ENCODE measurements at regions not wholly inside any gene's neighbourhood (a gene's known extent, or its start where the extent isn't known, plus 50 kb on each side); places are given as distances from the start of the nearest gene placed in this dataset.

DNA sequence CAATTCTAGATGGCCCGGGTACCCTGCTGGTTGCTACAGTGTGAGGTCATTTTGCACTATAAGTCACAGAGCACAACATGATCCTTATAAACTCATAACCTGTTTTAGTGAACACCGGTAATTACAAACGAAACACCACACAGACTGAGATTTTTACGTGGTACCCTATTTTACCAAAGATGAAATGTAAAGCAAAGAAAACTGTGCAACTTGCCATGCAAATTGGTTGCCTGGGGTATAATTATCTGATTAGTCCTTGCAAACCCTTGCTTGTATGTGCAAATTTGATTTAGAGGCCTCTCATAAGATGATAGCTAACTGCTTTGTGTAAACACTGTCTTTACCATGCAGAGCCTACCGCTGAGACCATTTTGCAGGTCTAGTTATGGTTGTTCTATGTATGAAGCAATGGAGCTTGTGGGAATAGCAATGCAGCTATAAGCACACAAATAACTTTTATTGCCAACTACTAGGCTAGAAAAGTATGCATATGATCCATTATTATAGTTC is 372.1 kb upstream of the FAR2 start:
- no peaks in the 10 kb centered on the region for H3K79me2 ChIP-seq (ENCODE audit: insufficient read depth, low read length)
- Mint-ChIP-seq H3K9me3 (no peaks in the 10 kb centered on the region; a peak in 1 of 5 replicates), H3K4me3 (no peak overlapping the region), H3K4me1 (peaks cover 10 to 12% of the 10 kb centered on the region in 2 experiments), H3K27ac (no peak overlapping the region), H3K27me3 (ENCODE audit: low read depth) (no peaks in the 10 kb centered on the region), H3K36me3 (ENCODE audit: insufficient read depth in 1 of 3, low read depth in 3 of 3) (no peaks in the 10 kb centered on the region)
- H3K4me1 ChIP-seq (ENCODE audit: insufficient read depth, low read length), result no peaks in the 10 kb centered on the region
- no CpG with 5 or more reads among the region's 5 CpGs for WGBS (ENCODE audit: extremely low coverage, insufficient read length, low lambda C conversion rate)
- H3T11ph ChIP-seq (ENCODE audit: low read length), result no peak overlapping the region
- no peak overlapping the region for H2BK5ac ChIP-seq (ENCODE audit: insufficient read length, low read length)
- no peaks in the 10 kb centered on the region for H3K79me1 ChIP-seq (ENCODE audit: insufficient read depth, low read depth, low read length, poor library complexity, severe bottlenecking)
- no peaks in the 10 kb centered on the region for H4K20me1 ChIP-seq (ENCODE audit: control insufficient read depth, insufficient read depth, insufficient read length)
- H3K4ac ChIP-seq (ENCODE audit: low read depth, low read length), result no peak overlapping the region
- TF ChIP-seq, protein P1, sequence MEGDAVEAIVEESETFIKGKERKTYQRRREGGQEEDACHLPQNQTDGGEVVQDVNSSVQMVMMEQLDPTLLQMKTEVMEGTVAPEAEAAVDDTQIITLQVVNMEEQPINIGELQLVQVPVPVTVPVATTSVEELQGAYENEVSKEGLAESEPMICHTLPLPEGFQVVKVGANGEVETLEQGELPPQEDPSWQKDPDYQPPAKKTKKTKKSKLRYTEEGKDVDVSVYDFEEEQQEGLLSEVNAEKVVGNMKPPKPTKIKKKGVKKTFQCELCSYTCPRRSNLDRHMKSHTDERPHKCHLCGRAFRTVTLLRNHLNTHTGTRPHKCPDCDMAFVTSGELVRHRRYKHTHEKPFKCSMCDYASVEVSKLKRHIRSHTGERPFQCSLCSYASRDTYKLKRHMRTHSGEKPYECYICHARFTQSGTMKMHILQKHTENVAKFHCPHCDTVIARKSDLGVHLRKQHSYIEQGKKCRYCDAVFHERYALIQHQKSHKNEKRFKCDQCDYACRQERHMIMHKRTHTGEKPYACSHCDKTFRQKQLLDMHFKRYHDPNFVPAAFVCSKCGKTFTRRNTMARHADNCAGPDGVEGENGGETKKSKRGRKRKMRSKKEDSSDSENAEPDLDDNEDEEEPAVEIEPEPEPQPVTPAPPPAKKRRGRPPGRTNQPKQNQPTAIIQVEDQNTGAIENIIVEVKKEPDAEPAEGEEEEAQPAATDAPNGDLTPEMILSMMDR (conservative IDR thresholded peaks at IDR 0.05), result no peak
- no peak overlapping the region for H4K5ac ChIP-seq (ENCODE audit: insufficient read length, low read depth, low read length)
- no peak overlapping the region for H3K9ac ChIP-seq (ENCODE audit: extremely low read depth, insufficient read length, low read length)
- H3K14ac ChIP-seq (ENCODE audit: insufficient read depth, low read length), result no peak overlapping the region
- H3K9me3 ChIP-seq (ENCODE audit: control insufficient read depth, low read depth, low read length), result no peaks in the 10 kb centered on the region
- H2AFZ ChIP-seq (ENCODE audit: low read length), result no peak overlapping the region
- H3K23ac ChIP-seq (ENCODE audit: insufficient read length, low read depth, low read length), result no peak overlapping the region
- H3K27me3 ChIP-seq (ENCODE audit: insufficient read depth, low read length), result no peaks in the 10 kb centered on the region
- H3K18ac ChIP-seq (ENCODE audit: insufficient read length, low read depth, low read length), result no peak overlapping the region
- H2BK20ac ChIP-seq (ENCODE audit: low read depth, low read length, poor library complexity, severe bottlenecking), result no peak overlapping the region
- no peak overlapping the region for H4K8ac ChIP-seq (replicated peaks; ENCODE audit: insufficient read length, low read depth, low read length)
- H3K56ac ChIP-seq (ENCODE audit: insufficient read length, low read depth, low read length), result no peak overlapping the region
- H2BK15ac ChIP-seq (ENCODE audit: low read depth, low read length), result no peak overlapping the region
- DNase-seq, result no peak
- H3K27ac ChIP-seq (ENCODE audit: insufficient read length, low read depth, low read length), result no peak overlapping the region
- no peaks in the 10 kb centered on the region for H3K23me2 ChIP-seq (ENCODE audit: insufficient read length, low read depth, low read length, poor library complexity, severe bottlenecking)
- no peak overlapping the region for H2BK120ac ChIP-seq (ENCODE audit: low read depth, low read length, poor library complexity, severe bottlenecking)
- H2BK12ac ChIP-seq (ENCODE audit: insufficient read length, low read depth, low read length), result no peak overlapping the region
- H2AK5ac ChIP-seq (ENCODE audit: insufficient read length, low read length), result no peak overlapping the region
- no peak overlapping the region for H4K91ac ChIP-seq (ENCODE audit: insufficient read length, low read depth, low read length)
- no peak overlapping the region for H3K4me2 ChIP-seq (ENCODE audit: insufficient read depth, insufficient read length, low read length)

All from H9 (cell line).